NCI-H1436 treated with DMSO at 0.1 percent for 48 hours (cell line): ENCODE measurements at regions not wholly inside any gene's neighbourhood (a gene's known extent, or its start where the extent isn't known, plus 50 kb on each side); places are given as distances from the start of the nearest gene placed in this dataset.

ENCODE experiments used
- DNase-seq: peaks from one replicate; lab custom pipeline; 2025; lab: John Stamatoyannopoulos, UW

DNA sequence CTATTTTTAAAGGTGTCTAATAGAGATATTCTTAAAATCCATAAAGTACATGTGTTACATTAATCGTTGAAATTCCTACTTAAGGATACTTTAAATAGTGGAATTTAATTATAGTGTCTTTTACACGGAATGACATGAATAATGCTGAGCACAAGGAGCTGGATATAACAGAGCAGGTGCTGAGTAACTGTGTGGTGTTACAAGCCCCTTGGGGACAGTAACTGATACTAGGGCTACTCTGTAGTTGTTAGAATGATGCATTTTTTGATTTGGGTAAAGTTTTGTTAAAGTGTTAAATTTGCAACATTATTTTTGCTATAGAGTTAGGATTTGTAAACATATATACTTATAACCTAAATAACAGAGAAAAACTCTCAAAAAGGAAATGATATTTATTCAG, 1496.1 kb downstream of the OTOL1 start:
- DNase-seq: peak; percentile 19

DNA sequence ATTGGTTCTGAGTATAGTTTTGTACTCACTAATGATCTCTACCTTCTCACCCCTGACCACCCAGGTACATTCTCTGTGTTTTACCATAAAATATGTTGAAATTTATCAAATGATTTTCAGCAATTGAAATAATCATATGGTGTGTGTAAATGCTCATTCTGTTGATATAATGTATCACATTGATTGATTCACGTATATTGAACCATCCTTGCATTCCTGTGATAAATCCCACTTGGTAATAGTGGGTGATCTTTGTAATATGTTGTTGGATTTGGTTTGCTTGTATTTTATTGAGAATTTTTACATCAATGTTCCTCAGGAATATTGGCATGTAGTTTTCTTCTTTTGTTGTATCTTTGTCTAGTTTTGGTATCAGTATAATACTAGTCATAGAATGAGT, 1497.6 kb downstream of the OTOL1 start:
- DNase-seq: no peak

DNA sequence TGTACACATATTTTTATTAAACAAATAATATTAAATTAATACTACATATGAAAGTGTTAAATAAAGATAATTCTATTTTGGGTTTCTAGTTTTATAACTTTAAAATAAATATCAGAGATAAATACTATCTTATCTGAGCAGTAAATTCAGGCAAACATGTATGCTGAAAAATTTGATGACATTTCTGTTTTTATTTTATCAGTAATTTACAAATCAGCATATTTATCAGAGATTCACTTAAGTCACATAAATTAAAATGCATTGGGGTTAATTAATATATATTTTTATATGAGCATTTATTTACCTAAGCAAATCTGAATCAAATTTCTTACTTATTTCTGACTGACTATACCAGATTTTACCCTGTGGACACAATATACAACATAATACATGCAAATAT, 1499.8 kb downstream of the OTOL1 start:
- DNase-seq: no peak

GRCh38 chr3:162998205-162998604, 1501.6 kb downstream of the OTOL1 start:
- no peak for DNase-seq

- DNase-seq: no peak
These were observed 1515.0 kb downstream of the OTOL1 start for GRCh38 chr3:163011596-163011995.

- no peak for DNase-seq
These were observed 1519.6 kb downstream of the OTOL1 start for GRCh38 chr3:163016251-163016650.

DNA sequence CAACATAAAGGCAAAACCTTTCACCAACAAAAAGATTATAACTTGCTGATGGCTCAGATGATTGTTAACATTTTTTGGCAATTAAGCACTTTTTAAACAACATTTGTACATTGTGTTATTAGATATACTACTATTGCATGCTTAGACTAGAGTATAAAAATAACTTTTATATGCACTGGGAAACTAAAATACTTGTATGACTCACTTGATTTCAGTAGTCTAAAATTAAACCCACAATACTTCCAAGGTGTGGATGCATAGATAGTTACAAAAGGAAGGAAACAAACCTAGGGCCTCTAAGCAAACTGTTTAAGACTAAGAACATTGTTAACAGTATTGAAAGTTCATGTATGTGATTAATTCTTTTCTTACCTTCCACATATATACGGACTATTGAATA, 1521.5 kb downstream of the OTOL1 start:
- no peak for DNase-seq

DNA sequence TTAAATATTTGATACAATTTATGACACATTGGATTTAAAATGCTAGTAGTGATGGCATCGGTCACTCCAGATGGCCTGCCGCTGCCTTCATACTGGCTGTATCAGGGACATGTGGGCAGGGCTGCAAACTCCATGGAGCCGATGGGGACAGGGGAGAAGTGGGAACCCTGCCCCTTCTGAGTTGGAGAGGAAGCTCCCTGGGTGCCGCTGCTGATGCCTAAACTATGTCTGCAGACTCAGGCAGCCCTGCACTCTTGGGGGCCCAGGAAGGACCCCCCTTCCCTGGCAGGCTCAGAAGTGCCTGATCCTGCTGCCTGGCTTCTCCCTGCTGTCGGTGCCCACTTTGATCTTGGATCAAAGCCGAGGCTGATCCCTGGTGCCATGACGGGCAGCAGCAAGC, 1522.1 kb downstream of the OTOL1 start:
- no peak for DNase-seq

DNA sequence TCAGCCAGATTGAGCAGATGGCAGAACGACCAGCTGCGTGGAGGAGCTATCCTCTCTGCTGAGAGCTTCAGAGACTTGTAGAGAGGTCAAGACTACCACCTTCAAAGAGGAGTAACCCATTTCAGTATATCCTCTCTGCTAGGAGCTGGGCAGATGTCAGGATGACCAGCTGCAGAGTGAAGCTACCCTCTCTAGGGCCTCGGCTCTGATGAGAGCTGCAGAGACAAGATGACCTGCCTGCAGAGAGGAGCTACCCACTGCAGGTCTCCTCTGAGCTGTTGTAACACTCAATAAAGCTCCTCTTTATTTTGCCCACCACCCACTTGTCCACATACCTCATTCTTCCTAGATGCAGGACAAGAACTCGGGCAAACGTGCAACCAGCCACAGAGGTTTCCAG, 1522.7 kb downstream of the OTOL1 start:
- no peak for DNase-seq

GRCh38 chr3:163033652-163034051, 1537.0 kb downstream of the OTOL1 start:
- DNase-seq: no peak

GRCh38 chr3:163039636-163040035, 1543.0 kb downstream of the OTOL1 start:
- no peak for DNase-seq

- no peak for DNase-seq
These were observed 1546.5 kb downstream of the OTOL1 start for GRCh38 chr3:163043074-163043473.

- no peak for DNase-seq
These were observed 1549.3 kb downstream of the OTOL1 start for GRCh38 chr3:163045945-163046344.

GRCh38 chr3:163048881-163049280, 1552.3 kb downstream of the OTOL1 start:
- DNase-seq: no peak

GRCh38 chr3:163056874-163057497, 1560.4 kb downstream of the OTOL1 start:
- DNase-seq: no peak

- no peak for DNase-seq
These were observed 1561.6 kb downstream of the OTOL1 start for GRCh38 chr3:163058031-163058854.

GRCh38 chr3:163071713-163072112, 1575.1 kb downstream of the OTOL1 start:
- DNase-seq: no peak
